ENCODE measurements at regions not wholly inside any gene's neighbourhood (a gene's known extent, or its start where the extent isn't known, plus 50 kb on each side); places are given as distances from the start of the nearest gene placed in this dataset.

DNA sequence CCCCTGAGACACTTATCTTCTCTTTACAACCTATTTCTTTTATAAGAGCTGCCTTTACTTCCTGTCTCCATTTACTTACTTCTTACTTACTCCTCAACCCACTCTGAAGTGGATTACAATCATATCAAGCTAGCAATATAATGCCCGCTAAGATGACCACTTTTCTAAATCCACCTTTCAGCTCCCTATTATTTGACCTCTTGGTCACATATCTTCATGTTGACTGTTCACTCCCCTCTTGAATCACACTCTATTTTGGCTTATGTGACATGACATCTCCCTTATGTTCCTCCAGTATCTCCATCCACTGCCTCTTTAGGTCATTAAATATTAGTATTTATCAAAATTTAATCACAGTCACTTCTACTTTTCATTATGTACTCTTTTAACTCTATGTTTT is 255.3 kb upstream of the TRPC7 start:
- H3K9me3 ChIP-seq (ENCODE audit: control extremely low read depth in 1 of 3, control insufficient read depth in 2 of 3, insufficient read depth in 1 of 3, low read length in 2 of 3): no peaks in the 10 kb centered on the region
- POLR2A ChIA-PET: no interaction called here
- H3K4me1 ChIP-seq (ENCODE audit: control insufficient read depth in 2 of 2, insufficient read depth in 2 of 2, low read length in 2 of 2): no peaks in the 10 kb centered on the region
- H3K4me3 Mint-ChIP-seq: no peak overlapping the region
- TF ChIP-seq, protein P1, sequence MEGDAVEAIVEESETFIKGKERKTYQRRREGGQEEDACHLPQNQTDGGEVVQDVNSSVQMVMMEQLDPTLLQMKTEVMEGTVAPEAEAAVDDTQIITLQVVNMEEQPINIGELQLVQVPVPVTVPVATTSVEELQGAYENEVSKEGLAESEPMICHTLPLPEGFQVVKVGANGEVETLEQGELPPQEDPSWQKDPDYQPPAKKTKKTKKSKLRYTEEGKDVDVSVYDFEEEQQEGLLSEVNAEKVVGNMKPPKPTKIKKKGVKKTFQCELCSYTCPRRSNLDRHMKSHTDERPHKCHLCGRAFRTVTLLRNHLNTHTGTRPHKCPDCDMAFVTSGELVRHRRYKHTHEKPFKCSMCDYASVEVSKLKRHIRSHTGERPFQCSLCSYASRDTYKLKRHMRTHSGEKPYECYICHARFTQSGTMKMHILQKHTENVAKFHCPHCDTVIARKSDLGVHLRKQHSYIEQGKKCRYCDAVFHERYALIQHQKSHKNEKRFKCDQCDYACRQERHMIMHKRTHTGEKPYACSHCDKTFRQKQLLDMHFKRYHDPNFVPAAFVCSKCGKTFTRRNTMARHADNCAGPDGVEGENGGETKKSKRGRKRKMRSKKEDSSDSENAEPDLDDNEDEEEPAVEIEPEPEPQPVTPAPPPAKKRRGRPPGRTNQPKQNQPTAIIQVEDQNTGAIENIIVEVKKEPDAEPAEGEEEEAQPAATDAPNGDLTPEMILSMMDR (IDR thresholded peaks at IDR 0.05): no peak
- no peak for TF ChIP-seq EZH2 (IDR thresholded peaks at IDR 0.05; ENCODE audit: borderline replicate concordance, insufficient read depth, low read depth, low read length, poor library complexity, severe bottlenecking)
- H3K4me1 Mint-ChIP-seq: no peaks in the 10 kb centered on the region
- ATAC-seq (ENCODE audit: low read depth): no peak
- no peaks in the 10 kb centered on the region for H3K36me3 ChIP-seq (replicated peaks in 1 of 2; ENCODE audit: control extremely low read depth in 1 of 2, control insufficient read depth in 1 of 2, extremely low read depth in 1 of 2, insufficient read depth in 2 of 2, low read length in 1 of 2)
- H2AFZ ChIP-seq (ENCODE audit: insufficient read depth, low read depth, low read length, poor library complexity, severe bottlenecking): no peak overlapping the region
- no peaks in the 10 kb centered on the region for H4K20me1 ChIP-seq (ENCODE audit: control insufficient read depth, insufficient read depth, low read length, poor library complexity, severe bottlenecking)
- H3K27ac Mint-ChIP-seq: no peak overlapping the region
- H3K27ac ChIP-seq (ENCODE audit: low read length in 2 of 2): no peak overlapping the region
- DNase-seq: no peak
- intact Hi-C loops (cut with micrococcal nuclease): no loop called here
- H3K4me2 ChIP-seq (replicated peaks; ENCODE audit: low read depth, low read length, poor library complexity, severe bottlenecking): no peak overlapping the region
- H3K79me2 ChIP-seq (ENCODE audit: control insufficient read depth, insufficient read depth, low read length): no peaks in the 10 kb centered on the region
- H3K9me3 Mint-ChIP-seq (ENCODE audit: insufficient read depth): no peaks in the 10 kb centered on the region
- H3K9ac ChIP-seq (ENCODE audit: low read length): no peak overlapping the region
- H3K4me3 ChIP-seq (ENCODE audit: control extremely low read depth in 1 of 5, extremely low read depth in 1 of 5, insufficient read depth in 1 of 5, low read depth in 2 of 5, low read length in 4 of 5): no peak overlapping the region
- no CpG with 5 or more reads among the region's 1 CpG for WGBS (ENCODE audit: insufficient coverage)
- CTCF ChIA-PET: no interaction called here
- no peaks in the 10 kb centered on the region for H3K27me3 Mint-ChIP-seq
- no peaks in the 10 kb centered on the region for H3K27me3 ChIP-seq (replicated peaks in 1 of 4; ENCODE audit: control extremely low read depth in 1 of 4, control insufficient read depth in 3 of 4, insufficient read depth in 4 of 4, low read length in 3 of 4)

DNA sequence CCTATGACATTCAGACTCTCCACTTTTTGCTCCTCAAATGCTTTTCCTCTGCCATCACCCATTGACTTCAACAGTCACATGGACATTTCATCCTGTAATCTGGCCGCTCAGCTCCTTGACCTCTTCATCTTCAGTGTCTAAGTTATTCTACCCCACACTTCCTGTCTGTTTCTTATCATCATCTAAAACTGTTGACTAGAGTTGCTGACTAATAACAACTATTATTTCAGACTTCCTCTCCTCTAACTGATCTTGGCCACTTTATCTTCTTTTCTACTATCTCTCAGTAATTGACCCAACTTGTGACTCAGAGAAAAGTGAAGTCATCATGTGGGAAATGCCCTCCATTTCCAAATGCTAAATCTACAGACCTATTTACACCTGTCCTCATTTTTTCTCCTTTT is 254.7 kb upstream of the TRPC7 start:
- Histone ChIP-seq H3K27ac (ENCODE audit: low read length in 2 of 2) (no peak overlapping the region), H3K36me3 (replicated peaks in 1 of 2; ENCODE audit: control extremely low read depth in 1 of 2, control insufficient read depth in 1 of 2, extremely low read depth in 1 of 2, insufficient read depth in 2 of 2, low read length in 1 of 2) (no peaks in the 10 kb centered on the region), H3K79me2 (ENCODE audit: control insufficient read depth, insufficient read depth, low read length) (no peaks in the 10 kb centered on the region), H3K4me3 (ENCODE audit: control extremely low read depth in 1 of 5, extremely low read depth in 1 of 5, insufficient read depth in 1 of 5, low read depth in 2 of 5, low read length in 4 of 5) (no peak overlapping the region), H4K20me1 (ENCODE audit: control insufficient read depth, insufficient read depth, low read length, poor library complexity, severe bottlenecking) (no peaks in the 10 kb centered on the region), H3K9me3 (ENCODE audit: control extremely low read depth in 1 of 3, control insufficient read depth in 2 of 3, insufficient read depth in 1 of 3, low read length in 2 of 3) (no peaks in the 10 kb centered on the region), H3K9ac (ENCODE audit: low read length) (no peak overlapping the region), H3K27me3 (replicated peaks in 1 of 4; ENCODE audit: control extremely low read depth in 1 of 4, control insufficient read depth in 3 of 4, insufficient read depth in 4 of 4, low read length in 3 of 4) (no peaks in the 10 kb centered on the region), H2AFZ (ENCODE audit: insufficient read depth, low read depth, low read length, poor library complexity, severe bottlenecking) (no peak overlapping the region), H3K4me1 (ENCODE audit: control insufficient read depth in 2 of 2, insufficient read depth in 2 of 2, low read length in 2 of 2) (no peaks in the 10 kb centered on the region), H3K4me2 (replicated peaks; ENCODE audit: low read depth, low read length, poor library complexity, severe bottlenecking) (no peak overlapping the region)
- ATAC-seq (ENCODE audit: low read depth) (no peak), DNase-seq (no peak)
- H3K9me3 Mint-ChIP-seq (ENCODE audit: insufficient read depth): no peaks in the 10 kb centered on the region
- no peak overlapping the region for H3K27ac Mint-ChIP-seq
- no peaks in the 10 kb centered on the region for H3K4me1 Mint-ChIP-seq
- ChIA-PET POLR2A (no interaction called here), CTCF (no interaction called here)
- intact Hi-C loops (cut with micrococcal nuclease): no loop called here
- no peaks in the 10 kb centered on the region for H3K27me3 Mint-ChIP-seq
- TF ChIP-seq, protein P1 (IDR thresholded peaks at IDR 0.05): no peak
- no peak for TF ChIP-seq EZH2 (IDR thresholded peaks at IDR 0.05; ENCODE audit: borderline replicate concordance, insufficient read depth, low read depth, low read length, poor library complexity, severe bottlenecking)
- 33% methylated on average over 1 of the region's 1 CpG for WGBS (ENCODE audit: insufficient coverage)
- H3K4me3 Mint-ChIP-seq: no peak overlapping the region
